ENCODE measurements at regions not wholly inside any gene's neighbourhood (a gene's known extent, or its start where the extent isn't known, plus 50 kb on each side); places are given as distances from the start of the nearest gene placed in this dataset.

DNA sequence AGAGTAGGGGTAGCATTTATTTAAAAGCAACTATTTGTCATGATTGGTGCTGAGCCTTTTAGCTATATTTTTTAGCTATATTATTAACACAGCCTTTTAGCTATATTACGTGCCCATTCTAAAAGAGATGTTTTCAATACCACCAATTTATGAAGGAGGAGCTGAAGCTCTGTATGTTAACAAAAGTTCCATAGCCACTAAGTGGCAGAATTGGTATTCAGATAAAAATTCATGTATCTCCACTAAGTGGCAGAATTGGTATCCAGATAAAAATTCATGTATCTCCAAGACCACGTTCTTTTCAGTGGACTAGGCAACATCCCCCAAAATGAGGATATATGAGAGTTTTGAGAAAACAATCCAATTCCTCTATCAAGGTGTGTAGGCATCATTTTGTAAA is 268.6 kb downstream of the HGF start:
- TF ChIP-seq POLR2AphosphoS5 (IDR thresholded peaks at IDR 0.05) (no peak), CTCF (IDR thresholded peaks at IDR 0.05) (no peak), POLR2A (IDR thresholded peaks at IDR 0.05) (no peak), EP300 (IDR thresholded peaks at IDR 0.05) (no peak)

Measured in sigmoid colon (tissue), 4 donors.